CD8-positive, alpha-beta memory T cell (primary cell): ENCODE measurements at regions not wholly inside any gene's neighbourhood (a gene's known extent, or its start where the extent isn't known, plus 50 kb on each side); places are given as distances from the start of the nearest gene placed in this dataset.

Experiments used
- CTCF ChIA-PET: fragments of 350-600 bp; sonication (Branson Sonifier 250); formaldehyde crosslinking; loops from one replicate; lab custom pipeline; 2021; ENCODE audit warnings: antibody characterized with exemption; lab: Charles Lee
- POLR2A ChIA-PET: fragments of 350-600 bp; sonication (Branson Sonifier 250); formaldehyde crosslinking; loops from one replicate; lab custom pipeline; 2021; ENCODE audit warnings: antibody characterized with exemption; lab: Charles Lee
- DNase-seq, 5 donors: peaks; one replicate each; pipeline versions ENCODE4 v3.0.0 to v3.0.0-alpha.2; 2020 to 2022; ENCODE audit warnings: mixed read lengths in 1 of 5
- H3K27ac ChIP-seq: one replicate; pipeline ENCODE4 v1.7.0; 2013; ENCODE audit warnings: low read depth, mild to moderate bottlenecking, low read length, moderate library complexity
- H3K27me3 ChIP-seq: 2 replicates; pipeline ENCODE4 v1.7.0; 2013; ENCODE audit warnings: low read length, mild to moderate bottlenecking; ENCODE audit not compliant: insufficient read depth, poor library complexity, severe bottlenecking
- H3K36me3 ChIP-seq: 2 replicates; pipeline ENCODE4 v1.7.0; 2013; ENCODE audit warnings: mild to moderate bottlenecking, low read length, moderate library complexity; ENCODE audit not compliant: insufficient read depth
- H3K4me1 ChIP-seq: 2 replicates; pipeline ENCODE4 v1.7.0; 2013; ENCODE audit warnings: mild to moderate bottlenecking, low read length, moderate library complexity; ENCODE audit not compliant: insufficient read depth
- H3K4me3 ChIP-seq: 2 replicates; pipeline ENCODE4 v1.7.0; 2013; ENCODE audit warnings: mild to moderate bottlenecking, low read length
- H3K9me3 ChIP-seq: 2 replicates; pipeline ENCODE4 v1.7.0; 2013; ENCODE audit warnings: mild to moderate bottlenecking, low read length
- H3K27ac Mint-ChIP-seq, 8 donors: one replicate each; pipeline ENCODE4 v1.8.0; 2020 to 2021; ENCODE audit warnings: mixed read lengths in 8 of 8, mild to moderate bottlenecking in 6 of 8, inconsistent platforms in 3 of 8, moderate library complexity in 3 of 8
- H3K27me3 Mint-ChIP-seq, 2 donors: one replicate each; pipeline ENCODE4 v1.8.0; 2020 to 2021; ENCODE audit warnings: mixed read lengths in 2 of 2, mild to moderate bottlenecking in 1 of 2, moderate library complexity in 1 of 2
- H3K36me3 Mint-ChIP-seq, 3 donors: one replicate each; pipeline ENCODE4 v1.8.0; 2020 to 2021; ENCODE audit warnings: mixed read lengths in 3 of 3, inconsistent platforms in 1 of 3, mild to moderate bottlenecking in 1 of 3
- H3K4me1 Mint-ChIP-seq, 3 donors: one replicate each; pipeline ENCODE4 v1.8.0; 2020 to 2021; ENCODE audit warnings: mixed read lengths in 3 of 3, inconsistent platforms in 1 of 3, mild to moderate bottlenecking in 1 of 3
- H3K4me3 Mint-ChIP-seq, 7 donors: one replicate each; pipeline ENCODE4 v1.8.0; 2020 to 2021; ENCODE audit warnings: mixed read lengths in 7 of 7, mild to moderate bottlenecking in 6 of 7, moderate library complexity in 4 of 7, inconsistent platforms in 2 of 7
- H3K9me3 Mint-ChIP-seq, 5 donors: one replicate each; pipeline ENCODE4 v1.8.0; 2020 to 2022; ENCODE audit warnings: mixed read lengths in 5 of 5, mild to moderate bottlenecking in 3 of 5, moderate library complexity in 2 of 5, inconsistent platforms in 1 of 5

GRCh38 chr10:123479640-123480039 is 186.5 kb upstream of the GPR26 start:
- no peak overlapping the region for H3K27ac ChIP-seq
- peaks cover 10 to 12% of the 10 kb centered on the region in 2 donors for H3K27me3 Mint-ChIP-seq
- no peak overlapping the region for H3K4me3 ChIP-seq
- CTCF ChIA-PET, result no interaction called here
- no peaks in the 10 kb centered on the region for H3K4me1 ChIP-seq
- peaks cover 0 to 2% (median 0%) of the 10 kb centered on the region in 5 donors for H3K9me3 Mint-ChIP-seq
- no peak overlapping the region for H3K27ac Mint-ChIP-seq
- H3K4me3 Mint-ChIP-seq, result no peak overlapping the region
- H3K9me3 ChIP-seq, result no peaks in the 10 kb centered on the region
- POLR2A ChIA-PET, result no interaction called here
- no peaks in the 10 kb centered on the region for H3K36me3 Mint-ChIP-seq
- no peaks in the 10 kb centered on the region for H3K27me3 ChIP-seq
- DNase-seq, result no peak
- no peaks in the 10 kb centered on the region for H3K36me3 ChIP-seq
- no peaks in the 10 kb centered on the region for H3K4me1 Mint-ChIP-seq

GRCh38 chr10:123480344-123480743 is 185.8 kb upstream of the GPR26 start:
- no peaks in the 10 kb centered on the region for H3K4me1 Mint-ChIP-seq
- POLR2A ChIA-PET, result no interaction called here
- H3K27ac ChIP-seq, result no peak overlapping the region
- no peaks in the 10 kb centered on the region for H3K36me3 Mint-ChIP-seq
- H3K4me3 Mint-ChIP-seq, result no peak overlapping the region
- CTCF ChIA-PET, result no interaction called here
- no peaks in the 10 kb centered on the region for H3K36me3 ChIP-seq
- H3K9me3 Mint-ChIP-seq, result peaks cover 0 to 2% (median 0%) of the 10 kb centered on the region in 5 donors
- H3K9me3 ChIP-seq, result no peaks in the 10 kb centered on the region
- DNase-seq, result no peak
- H3K27ac Mint-ChIP-seq, result no peak overlapping the region
- no peaks in the 10 kb centered on the region for H3K4me1 ChIP-seq
- no peak overlapping the region for H3K4me3 ChIP-seq
- H3K27me3 Mint-ChIP-seq, result peaks cover 11 to 12% of the 10 kb centered on the region in 2 donors
- H3K27me3 ChIP-seq, result no peaks in the 10 kb centered on the region

DNA sequence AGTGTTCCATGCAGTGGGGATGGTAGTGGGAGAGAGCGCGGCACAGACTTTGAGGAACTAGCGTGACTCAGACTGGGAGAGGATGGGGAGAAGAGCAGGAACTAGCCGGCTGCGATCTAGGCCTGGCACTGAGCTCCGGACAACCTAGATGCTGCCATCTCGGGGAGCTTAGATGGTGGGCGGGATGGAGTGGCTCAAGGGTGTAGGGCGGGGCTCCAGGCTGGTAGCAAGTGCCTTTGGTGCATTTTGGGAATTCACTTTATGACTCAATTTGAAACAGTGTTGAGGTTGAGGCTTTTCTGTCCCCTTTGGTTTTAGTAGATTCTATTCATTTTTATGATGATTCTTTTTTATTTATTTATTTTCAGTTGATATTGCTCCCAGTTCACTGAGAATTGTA is 185.3 kb upstream of the GPR26 start:
- H3K4me1 Mint-ChIP-seq, result no peaks in the 10 kb centered on the region
- no peak overlapping the region for H3K27ac Mint-ChIP-seq
- Histone ChIP-seq H3K27ac (no peak overlapping the region), H3K9me3 (no peaks in the 10 kb centered on the region), H3K36me3 (no peaks in the 10 kb centered on the region), H3K4me3 (no peak overlapping the region), H3K27me3 (no peaks in the 10 kb centered on the region), H3K4me1 (no peaks in the 10 kb centered on the region)
- no peak overlapping the region for H3K4me3 Mint-ChIP-seq
- no peaks in the 10 kb centered on the region for H3K36me3 Mint-ChIP-seq
- no peak for DNase-seq
- peaks cover 0 to 2% (median 0%) of the 10 kb centered on the region in 5 donors for H3K9me3 Mint-ChIP-seq
- ChIA-PET POLR2A (no interaction called here), CTCF (no interaction called here)
- peaks cover 11 to 12% of the 10 kb centered on the region in 2 donors for H3K27me3 Mint-ChIP-seq

GRCh38 chr10:123484722-123485121 is 181.4 kb upstream of the GPR26 start:
- Mint-ChIP-seq H3K4me3 (no peak overlapping the region), H3K4me1 (no peaks in the 10 kb centered on the region), H3K9me3 (peaks cover 0 to 2% (median 0%) of the 10 kb centered on the region in 5 donors), H3K27me3 (peaks cover 12 to 19% of the 10 kb centered on the region in 2 donors), H3K36me3 (no peaks in the 10 kb centered on the region), H3K27ac (no peak overlapping the region)
- Histone ChIP-seq H3K4me1 (no peaks in the 10 kb centered on the region), H3K36me3 (no peaks in the 10 kb centered on the region), H3K9me3 (no peaks in the 10 kb centered on the region), H3K4me3 (no peak overlapping the region), H3K27me3 (no peaks in the 10 kb centered on the region), H3K27ac (no peak overlapping the region)
- ChIA-PET CTCF (no interaction called here), POLR2A (no interaction called here)
- DNase-seq, result no peak

DNA sequence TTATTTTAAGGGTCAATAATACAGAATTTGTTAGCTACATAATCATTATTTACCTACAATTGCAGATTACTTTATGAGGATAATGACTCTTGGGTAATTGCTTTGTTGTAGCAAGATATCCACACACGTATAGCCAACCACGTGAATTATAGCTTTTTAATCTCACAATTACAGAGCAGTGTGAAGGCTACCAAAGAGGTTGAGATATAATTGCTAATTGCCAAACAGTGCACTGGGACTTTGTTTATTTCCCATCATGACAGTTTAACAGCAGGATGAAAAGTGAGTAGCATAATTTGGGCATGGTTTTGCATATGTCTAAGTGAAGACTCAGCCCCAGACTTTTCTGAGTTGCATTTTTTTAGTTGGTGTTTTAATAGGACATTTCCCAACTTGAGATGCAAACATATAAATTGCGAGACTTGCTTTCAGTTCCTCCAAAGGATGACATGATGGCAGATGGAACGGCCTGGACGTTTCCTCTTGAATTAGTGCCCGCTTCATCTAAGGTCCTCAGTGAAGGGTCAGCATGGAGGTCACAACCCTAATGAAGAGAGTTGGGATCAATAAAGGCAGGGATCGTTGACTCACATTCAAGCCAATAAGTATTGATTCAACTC is 180.7 kb upstream of the GPR26 start:
- Histone ChIP-seq H3K36me3 (no peaks in the 10 kb centered on the region), H3K27me3 (no peaks in the 10 kb centered on the region), H3K4me1 (no peaks in the 10 kb centered on the region), H3K9me3 (no peaks in the 10 kb centered on the region), H3K27ac (no peak overlapping the region), H3K4me3 (no peak overlapping the region)
- no peak for DNase-seq
- H3K27me3 Mint-ChIP-seq, result peaks cover 11 to 22% of the 10 kb centered on the region in 2 donors
- peaks cover 0 to 2% (median 0%) of the 10 kb centered on the region in 5 donors for H3K9me3 Mint-ChIP-seq
- H3K36me3 Mint-ChIP-seq, result no peaks in the 10 kb centered on the region
- H3K4me1 Mint-ChIP-seq, result no peaks in the 10 kb centered on the region
- POLR2A ChIA-PET, result no interaction called here
- H3K4me3 Mint-ChIP-seq, result no peak overlapping the region
- H3K27ac Mint-ChIP-seq, result no peak overlapping the region
- CTCF ChIA-PET, result no interaction called here

- Mint-ChIP-seq H3K27ac (no peak overlapping the region), H3K27me3 (peaks cover 17 to 37% of the 10 kb centered on the region in 2 donors), H3K9me3 (peaks cover 0 to 2% (median 0%) of the 10 kb centered on the region in 5 donors), H3K4me1 (no peaks in the 10 kb centered on the region), H3K4me3 (no peak overlapping the region), H3K36me3 (no peaks in the 10 kb centered on the region)
- no peak overlapping the region for H3K4me3 ChIP-seq
- ChIA-PET CTCF (no interaction called here), POLR2A (no interaction called here)
- no peaks in the 10 kb centered on the region for H3K36me3 ChIP-seq
- H3K27ac ChIP-seq, result no peak overlapping the region
- no peak for DNase-seq
- H3K9me3 ChIP-seq, result no peaks in the 10 kb centered on the region
- no peaks in the 10 kb centered on the region for H3K4me1 ChIP-seq
- no peaks in the 10 kb centered on the region for H3K27me3 ChIP-seq
Measured at GRCh38 chr10:123488436-123488835, 177.7 kb upstream of the GPR26 start.

GRCh38 chr10:123491364-123491763 is 174.8 kb upstream of the GPR26 start:
- no peaks in the 10 kb centered on the region for H3K27me3 ChIP-seq
- Mint-ChIP-seq H3K36me3 (no peaks in the 10 kb centered on the region), H3K27me3 (peaks cover 21 to 30% of the 10 kb centered on the region in 2 donors), H3K27ac (no peak overlapping the region), H3K4me1 (no peaks in the 10 kb centered on the region), H3K9me3 (peaks cover 0 to 2% (median 0%) of the 10 kb centered on the region in 5 donors), H3K4me3 (no peak overlapping the region)
- POLR2A ChIA-PET, result no interaction called here
- no peaks in the 10 kb centered on the region for H3K4me1 ChIP-seq
- DNase-seq, result no peak
- CTCF ChIA-PET, result no interaction called here
- no peaks in the 10 kb centered on the region for H3K36me3 ChIP-seq
- H3K4me3 ChIP-seq, result no peak overlapping the region
- no peak overlapping the region for H3K27ac ChIP-seq
- no peaks in the 10 kb centered on the region for H3K9me3 ChIP-seq

- Histone ChIP-seq H3K27ac (no peak overlapping the region), H3K4me1 (no peaks in the 10 kb centered on the region), H3K27me3 (no peaks in the 10 kb centered on the region), H3K9me3 (no peaks in the 10 kb centered on the region), H3K4me3 (no peak overlapping the region), H3K36me3 (no peaks in the 10 kb centered on the region)
- Mint-ChIP-seq H3K9me3 (peaks cover 0 to 2% (median 0%) of the 10 kb centered on the region in 5 donors), H3K36me3 (no peaks in the 10 kb centered on the region), H3K4me3 (no peak overlapping the region), H3K4me1 (no peaks in the 10 kb centered on the region), H3K27me3 (peaks cover 20 to 28% of the 10 kb centered on the region in 2 donors), H3K27ac (peak overlapping the region in 1 of 8 donors; percentile 29)
- ChIA-PET POLR2A (no interaction called here), CTCF (no interaction called here)
- no peak for DNase-seq
Measured at GRCh38 chr10:123492016-123492415, 174.1 kb upstream of the GPR26 start.
